ENCODE measurements at regions not wholly inside any gene's neighbourhood (a gene's known extent, or its start where the extent isn't known, plus 50 kb on each side); places are given as distances from the start of the nearest gene placed in this dataset.
A peak's percentile ranks its signal among the peaks of the same experiment; 100 is the strongest.
"Not testable (repeated sequence)": the region's sequence is repeated elsewhere in the genome, so short reads cannot be mapped to it uniquely, and the experiment has no call there.

GRCh38 chrX:90112365-90112764 lies 190.7 kb downstream of the TGIF2LX start:
- 96% methylated on average over 22 of the region's 30 CpGs for WGBS
- H3K36me3 ChIP-seq (ENCODE audit: insufficient read depth, low read length); H3K4me3 ChIP-seq (ENCODE audit: low read length); H3K9me3 ChIP-seq (ENCODE audit: insufficient read depth, low read depth, low read length); H3K4me1 ChIP-seq (ENCODE audit: insufficient read depth, low read length); H3K9ac ChIP-seq (ENCODE audit: low read depth, low read length); H3K27me3 ChIP-seq (ENCODE audit: insufficient read depth, low read length); H3K27ac ChIP-seq (ENCODE audit: low read depth, low read length): not testable (repeated sequence)

- H3K27me3 ChIP-seq (ENCODE audit: insufficient read depth, low read length); H3K36me3 ChIP-seq (ENCODE audit: insufficient read depth, low read length); H3K9ac ChIP-seq (ENCODE audit: low read depth, low read length); H3K9me3 ChIP-seq (ENCODE audit: insufficient read depth, low read depth, low read length); H3K4me3 ChIP-seq (ENCODE audit: low read length); H3K27ac ChIP-seq (ENCODE audit: low read depth, low read length); H3K4me1 ChIP-seq (ENCODE audit: insufficient read depth, low read length): not testable (repeated sequence)
- no CpG with 5 or more reads among the region's 2 CpGs for WGBS
Measured at GRCh38 chrX:90134947-90135346, 213.2 kb downstream of the TGIF2LX start.

- H3K36me3 ChIP-seq (ENCODE audit: insufficient read depth, low read length); H3K27me3 ChIP-seq (ENCODE audit: insufficient read depth, low read length); H3K4me1 ChIP-seq (ENCODE audit: insufficient read depth, low read length); H3K9me3 ChIP-seq (ENCODE audit: insufficient read depth, low read depth, low read length); H3K27ac ChIP-seq (ENCODE audit: low read depth, low read length); H3K9ac ChIP-seq (ENCODE audit: low read depth, low read length); H3K4me3 ChIP-seq (ENCODE audit: low read length): not testable (repeated sequence)
- 58% methylated on average over 6 of the region's 8 CpGs for WGBS
Measured at GRCh38 chrX:90178976-90179375, 257.3 kb downstream of the TGIF2LX start.

GRCh38 chrX:90189046-90189445 lies 267.3 kb downstream of the TGIF2LX start:
- H3K9me3 ChIP-seq (ENCODE audit: insufficient read depth, low read depth, low read length); H3K27me3 ChIP-seq (ENCODE audit: insufficient read depth, low read length); H3K4me1 ChIP-seq (ENCODE audit: insufficient read depth, low read length); H3K9ac ChIP-seq (ENCODE audit: low read depth, low read length); H3K4me3 ChIP-seq (ENCODE audit: low read length); H3K36me3 ChIP-seq (ENCODE audit: insufficient read depth, low read length): not testable (repeated sequence)
- peak overlapping the region; percentile 79; the same call in 1 of the 2 replicates for H3K27ac ChIP-seq (ENCODE audit: low read depth, low read length)

- H3K9me3 ChIP-seq (ENCODE audit: insufficient read depth, low read depth, low read length); H3K4me3 ChIP-seq (ENCODE audit: low read length); H3K9ac ChIP-seq (ENCODE audit: low read depth, low read length); H3K27me3 ChIP-seq (ENCODE audit: insufficient read depth, low read length); H3K36me3 ChIP-seq (ENCODE audit: insufficient read depth, low read length); H3K27ac ChIP-seq (ENCODE audit: low read depth, low read length); H3K4me1 ChIP-seq (ENCODE audit: insufficient read depth, low read length): not testable (repeated sequence)
- WGBS, result no CpG with 5 or more reads among the region's 3 CpGs
Measured at GRCh38 chrX:90206840-90207239, 285.1 kb downstream of the TGIF2LX start.

- 100% methylated on average over 2 of the region's 4 CpGs for WGBS
Measured at GRCh38 chrX:90222620-90223019, 300.9 kb downstream of the TGIF2LX start.

GRCh38 chrX:90271645-90272044 lies 349.9 kb downstream of the TGIF2LX start:
- not testable (repeated sequence) for H3K4me3 ChIP-seq (ENCODE audit: low read length); H3K27ac ChIP-seq (ENCODE audit: low read depth, low read length); H3K9me3 ChIP-seq (ENCODE audit: insufficient read depth, low read depth, low read length); H3K27me3 ChIP-seq (ENCODE audit: insufficient read depth, low read length); H3K4me1 ChIP-seq (ENCODE audit: insufficient read depth, low read length); H3K9ac ChIP-seq (ENCODE audit: low read depth, low read length); H3K36me3 ChIP-seq (ENCODE audit: insufficient read depth, low read length)
- WGBS, result no CpG with 5 or more reads among the region's 5 CpGs

More at GRCh38 chrX:90222620-90223019, 300.9 kb downstream of the TGIF2LX start:
- not testable (repeated sequence) for H3K27ac ChIP-seq (ENCODE audit: low read depth, low read length); H3K4me1 ChIP-seq (ENCODE audit: insufficient read depth, low read length); H3K36me3 ChIP-seq (ENCODE audit: insufficient read depth, low read length); H3K9me3 ChIP-seq (ENCODE audit: insufficient read depth, low read depth, low read length); H3K27me3 ChIP-seq (ENCODE audit: insufficient read depth, low read length); H3K9ac ChIP-seq (ENCODE audit: low read depth, low read length); H3K4me3 ChIP-seq (ENCODE audit: low read length)

Data from HUES64 (cell line).